ENCODE measurements at regions not wholly inside any gene's neighbourhood (a gene's known extent, or its start where the extent isn't known, plus 50 kb on each side); places are given as distances from the start of the nearest gene placed in this dataset.

DNA sequence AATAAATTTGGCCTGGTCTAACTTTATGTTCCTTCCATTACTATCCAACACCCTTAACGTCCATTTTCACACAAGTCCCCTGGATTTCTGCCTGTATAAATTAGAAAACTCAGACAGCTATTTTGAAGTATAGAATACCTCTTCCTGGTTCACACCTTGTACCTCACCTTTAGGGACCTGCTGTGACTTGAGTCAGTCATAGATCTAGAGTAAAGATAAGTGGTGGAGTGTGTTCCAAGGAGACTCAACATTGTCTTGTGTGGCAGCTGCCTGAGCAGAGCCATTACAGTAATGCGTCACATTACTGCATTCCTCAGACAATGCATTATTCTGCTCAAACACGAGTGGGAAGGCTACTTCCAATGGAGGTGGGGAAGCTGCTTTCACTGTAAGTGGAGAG lies 513.9 kb downstream of the ADRA2A start:
- TF ChIP-seq POLR2AphosphoS5 (IDR thresholded peaks at IDR 0.05) (no peak), POLR2A (IDR thresholded peaks at IDR 0.05) (no peak)
- TF ChIP-seq, protein P1, sequence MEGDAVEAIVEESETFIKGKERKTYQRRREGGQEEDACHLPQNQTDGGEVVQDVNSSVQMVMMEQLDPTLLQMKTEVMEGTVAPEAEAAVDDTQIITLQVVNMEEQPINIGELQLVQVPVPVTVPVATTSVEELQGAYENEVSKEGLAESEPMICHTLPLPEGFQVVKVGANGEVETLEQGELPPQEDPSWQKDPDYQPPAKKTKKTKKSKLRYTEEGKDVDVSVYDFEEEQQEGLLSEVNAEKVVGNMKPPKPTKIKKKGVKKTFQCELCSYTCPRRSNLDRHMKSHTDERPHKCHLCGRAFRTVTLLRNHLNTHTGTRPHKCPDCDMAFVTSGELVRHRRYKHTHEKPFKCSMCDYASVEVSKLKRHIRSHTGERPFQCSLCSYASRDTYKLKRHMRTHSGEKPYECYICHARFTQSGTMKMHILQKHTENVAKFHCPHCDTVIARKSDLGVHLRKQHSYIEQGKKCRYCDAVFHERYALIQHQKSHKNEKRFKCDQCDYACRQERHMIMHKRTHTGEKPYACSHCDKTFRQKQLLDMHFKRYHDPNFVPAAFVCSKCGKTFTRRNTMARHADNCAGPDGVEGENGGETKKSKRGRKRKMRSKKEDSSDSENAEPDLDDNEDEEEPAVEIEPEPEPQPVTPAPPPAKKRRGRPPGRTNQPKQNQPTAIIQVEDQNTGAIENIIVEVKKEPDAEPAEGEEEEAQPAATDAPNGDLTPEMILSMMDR (IDR thresholded peaks at IDR 0.05 in 8 of 11, conservative IDR thresholded peaks at IDR 0.05 in 3 of 11): no peak

Measured in spleen (tissue), 7 donors.